Activated CD4-positive, alpha-beta memory T cell treated with anti-CD3 and anti-CD28 coated beads, Interleukin-2, amount 10 ng/mL, durations not matched to agents 7 days and 5 days (primary cell): ENCODE measurements at regions not wholly inside any gene's neighbourhood (a gene's known extent, or its start where the extent isn't known, plus 50 kb on each side); places are given as distances from the start of the nearest gene placed in this dataset.
"Not testable (repeated sequence)": the region's sequence is repeated elsewhere in the genome, so short reads cannot be mapped to it uniquely, and the experiment has no call there.

ENCODE experiments used
- CTCF ChIA-PET: fragments of 350-600 bp; sonication (Branson Sonifier 250); formaldehyde crosslinking; loops from one replicate; lab custom pipeline; 2021; ENCODE audit warnings: antibody characterized with exemption, inconsistent platforms; lab: Charles Lee
- POLR2A ChIA-PET: fragments of 350-600 bp; sonication (Branson Sonifier 250); formaldehyde crosslinking; loops from one replicate; lab custom pipeline; 2021; ENCODE audit warnings: antibody characterized with exemption; lab: Charles Lee
- DNase-seq: peaks from one replicate; pipeline ENCODE4 v3.0.0-alpha.2; 2020
- H3K27ac Mint-ChIP-seq: one replicate; pipeline ENCODE4 v1.8.0; 2021; ENCODE audit warnings: mild to moderate bottlenecking, mixed read lengths
- H3K27me3 Mint-ChIP-seq: one replicate; pipeline ENCODE4 v1.8.0; 2021; ENCODE audit warnings: mixed read lengths
- H3K36me3 Mint-ChIP-seq: one replicate; pipeline ENCODE4 v1.8.0; 2021; ENCODE audit warnings: low read depth, mixed read lengths
- H3K4me1 Mint-ChIP-seq: one replicate; pipeline ENCODE4 v1.8.0; 2021; ENCODE audit warnings: mixed read lengths
- H3K4me3 Mint-ChIP-seq: one replicate; pipeline ENCODE4 v1.8.0; 2021; ENCODE audit warnings: mild to moderate bottlenecking, mixed read lengths
- H3K9me3 Mint-ChIP-seq: one replicate; pipeline ENCODE4 v1.8.0; 2021; ENCODE audit warnings: mixed read lengths

DNA sequence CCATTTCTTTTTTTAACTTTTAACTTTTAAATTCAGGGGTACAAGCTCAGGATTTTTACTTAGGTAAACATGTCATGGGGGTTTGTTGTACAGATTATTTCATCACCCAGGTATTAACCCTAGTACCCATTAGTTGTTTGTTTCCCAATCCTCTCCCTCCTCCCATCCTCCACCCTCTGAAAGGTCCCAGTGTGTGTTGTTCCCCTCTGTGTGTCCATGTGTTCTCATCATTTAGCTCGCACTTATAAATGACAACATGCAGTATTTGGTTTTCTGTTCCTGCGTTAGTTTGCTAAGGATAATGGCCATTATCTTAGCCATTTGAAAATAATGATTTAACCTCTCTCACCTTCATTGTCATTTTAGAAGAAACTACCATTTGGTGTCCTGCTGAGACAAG is 684.9 kb downstream of the MAFB start:
- H3K36me3 Mint-ChIP-seq, H3K27ac Mint-ChIP-seq, H3K9me3 Mint-ChIP-seq, POLR2A ChIA-PET, CTCF ChIA-PET, DNase-seq, H3K4me1 Mint-ChIP-seq, H3K27me3 Mint-ChIP-seq, H3K4me3 Mint-ChIP-seq: not testable (repeated sequence)

DNA sequence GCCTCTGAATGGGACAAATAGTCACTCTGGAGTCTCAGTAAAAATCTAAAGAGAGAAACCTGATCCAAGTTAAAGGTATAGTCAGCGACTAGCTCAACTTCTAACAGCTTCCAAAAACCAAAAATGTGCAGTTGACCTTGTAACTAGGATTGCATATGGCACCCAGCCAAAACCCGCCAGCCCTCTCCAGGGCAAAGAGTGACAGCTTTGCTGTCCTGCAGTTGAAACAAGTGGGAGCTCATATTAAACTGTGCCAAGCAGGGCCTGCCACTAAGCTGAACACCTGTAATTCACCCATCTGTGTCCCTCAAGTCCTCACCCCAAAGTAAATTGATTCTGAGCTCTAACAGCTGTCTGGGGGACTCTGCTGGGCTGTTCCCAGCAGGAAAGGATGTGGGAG is 695.3 kb downstream of the MAFB start:
- Mint-ChIP-seq H3K4me1 (no peaks in the 10 kb centered on the region), H3K4me3 (no peak overlapping the region), H3K27ac (no peak overlapping the region), H3K27me3 (no peaks in the 10 kb centered on the region), H3K9me3 (no peaks in the 10 kb centered on the region), H3K36me3 (no peaks in the 10 kb centered on the region)
- ChIA-PET CTCF (no interaction called here), POLR2A (no interaction called here)
- no peak for DNase-seq

DNA sequence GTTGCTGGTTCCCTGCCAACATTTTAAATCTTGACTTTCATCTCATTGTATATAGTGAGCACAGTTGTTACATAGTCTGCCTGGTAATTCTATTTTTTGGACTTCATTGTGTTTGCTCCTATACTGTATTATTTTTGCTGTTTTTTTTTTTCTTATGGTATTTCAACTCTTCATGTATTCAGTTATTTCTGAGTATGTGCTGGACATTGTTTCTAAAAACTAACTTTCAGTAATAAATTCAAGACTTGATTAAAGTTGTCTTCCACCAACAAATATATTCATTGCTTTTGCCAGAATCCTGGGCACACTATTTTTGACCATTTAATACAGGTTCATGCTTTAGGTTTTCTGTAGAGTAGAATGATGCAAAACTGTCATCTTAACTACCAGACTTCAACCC is 698.3 kb downstream of the MAFB start:
- Mint-ChIP-seq H3K4me3 (no peak overlapping the region), H3K4me1 (no peaks in the 10 kb centered on the region), H3K36me3 (no peaks in the 10 kb centered on the region), H3K27me3 (no peaks in the 10 kb centered on the region), H3K9me3 (no peaks in the 10 kb centered on the region), H3K27ac (no peak overlapping the region)
- ChIA-PET CTCF (no interaction called here), POLR2A (no interaction called here)
- no peak for DNase-seq

DNA sequence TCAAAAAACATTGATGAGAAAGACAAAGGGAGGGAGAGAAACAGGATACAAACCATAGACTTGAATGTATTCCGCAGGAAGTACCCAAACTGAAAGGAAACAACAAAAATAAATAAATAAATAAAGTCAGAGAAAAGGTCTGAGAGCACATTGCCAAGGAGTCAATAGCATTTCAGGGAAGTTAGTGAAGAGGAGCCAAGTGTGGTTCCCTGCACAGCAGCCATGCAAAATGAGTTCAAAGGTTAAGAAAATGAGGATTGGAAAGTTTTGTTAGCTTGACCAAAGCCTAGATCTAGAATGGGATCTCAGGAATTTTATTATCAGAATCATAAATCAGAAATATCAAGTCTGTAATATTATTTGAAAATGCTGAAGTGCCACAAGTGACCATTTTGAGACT is 700.0 kb downstream of the MAFB start:
- no peak overlapping the region for H3K27ac Mint-ChIP-seq
- no peaks in the 10 kb centered on the region for H3K27me3 Mint-ChIP-seq
- CTCF ChIA-PET: no interaction called here
- DNase-seq: no peak
- H3K4me3 Mint-ChIP-seq: no peak overlapping the region
- H3K4me1 Mint-ChIP-seq: no peaks in the 10 kb centered on the region
- no peaks in the 10 kb centered on the region for H3K9me3 Mint-ChIP-seq
- POLR2A ChIA-PET: no interaction called here
- no peaks in the 10 kb centered on the region for H3K36me3 Mint-ChIP-seq

DNA sequence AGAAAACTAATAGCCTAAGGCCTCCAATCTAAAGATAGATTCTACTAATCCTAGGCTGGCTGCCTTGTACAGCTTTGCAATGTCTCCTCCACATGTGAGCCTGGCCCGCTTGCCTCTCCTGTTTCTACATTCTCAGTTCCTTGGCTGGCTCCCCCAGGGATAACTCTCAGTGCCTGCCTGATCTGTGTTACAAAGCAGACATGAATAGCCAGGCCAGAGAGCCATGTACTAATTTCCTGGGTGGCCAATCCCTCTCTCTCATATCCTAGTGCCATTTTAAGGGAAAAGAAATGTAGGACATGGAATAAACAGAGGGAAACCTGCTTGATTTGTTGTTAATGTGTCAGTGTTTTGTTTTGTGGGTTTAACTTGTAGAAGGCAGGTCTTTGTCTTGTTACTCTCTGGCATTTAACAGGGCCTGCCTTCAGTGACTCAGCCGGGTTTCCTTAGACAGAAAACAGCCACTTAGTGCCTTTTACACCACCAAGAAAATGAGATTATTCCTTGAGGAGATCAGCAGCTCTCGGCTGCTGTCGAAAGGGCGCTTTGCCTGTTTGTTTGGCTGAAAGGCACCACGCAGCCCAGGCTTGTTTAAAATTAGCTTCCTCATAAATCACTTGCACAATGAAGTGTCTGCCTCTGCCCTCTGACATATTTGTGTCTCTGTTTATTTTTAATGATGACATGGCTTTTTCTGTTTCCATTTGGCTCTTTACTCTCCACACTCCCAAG is 702.7 kb downstream of the MAFB start:
- no peaks in the 10 kb centered on the region for H3K36me3 Mint-ChIP-seq
- POLR2A ChIA-PET: no interaction called here
- no peak overlapping the region for H3K27ac Mint-ChIP-seq
- no peaks in the 10 kb centered on the region for H3K9me3 Mint-ChIP-seq
- no peaks in the 10 kb centered on the region for H3K4me1 Mint-ChIP-seq
- no peak for DNase-seq
- CTCF ChIA-PET: no interaction called here
- H3K4me3 Mint-ChIP-seq: no peak overlapping the region
- H3K27me3 Mint-ChIP-seq: no peaks in the 10 kb centered on the region

DNA sequence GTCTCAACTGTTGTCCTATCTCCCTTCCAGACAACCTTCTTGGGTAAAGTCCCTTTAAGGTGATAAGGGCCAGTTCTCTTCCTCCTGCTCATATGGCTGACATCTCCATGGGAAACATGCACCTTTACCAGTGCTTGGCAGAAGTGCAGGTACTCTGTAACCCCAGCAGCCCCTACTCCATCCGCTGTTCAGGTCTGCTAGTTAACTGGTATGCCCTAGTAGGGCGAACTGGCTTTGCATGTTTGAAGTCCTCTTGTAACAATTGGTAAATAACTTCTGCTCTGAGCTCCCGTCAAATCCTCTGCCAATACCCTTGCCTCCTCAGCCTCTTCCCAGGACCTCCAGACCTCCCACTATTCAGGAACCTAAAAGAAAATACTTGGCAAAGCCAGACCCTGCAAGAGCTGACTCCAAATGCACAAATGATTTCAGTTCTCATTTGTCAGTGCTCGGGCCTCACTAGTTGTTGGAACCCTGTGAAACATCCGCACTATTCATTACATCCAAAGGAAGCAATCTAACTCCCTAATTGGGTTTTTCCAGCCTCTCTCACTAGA is 703.7 kb downstream of the MAFB start:
- H3K27ac Mint-ChIP-seq: no peak overlapping the region

DNA sequence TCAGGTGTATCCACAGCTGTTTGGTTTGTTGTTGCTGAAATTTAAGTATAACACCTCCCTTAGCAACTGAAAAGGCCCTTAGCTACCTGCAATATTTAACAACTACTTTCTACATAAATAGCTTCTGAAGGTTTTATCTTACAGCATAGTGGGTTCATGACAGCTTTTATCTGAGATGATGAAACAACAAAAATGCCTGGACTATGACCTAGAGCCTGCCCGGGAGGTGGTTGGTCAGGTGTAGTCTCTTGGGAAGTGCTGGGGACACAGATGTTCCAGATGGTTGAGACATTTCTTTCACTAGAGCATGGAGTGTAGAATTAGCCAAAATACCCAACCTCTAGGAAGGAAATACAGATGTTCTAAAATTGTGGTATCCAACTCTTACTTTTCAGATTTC is 705.4 kb downstream of the MAFB start:
- Mint-ChIP-seq H3K9me3 (no peaks in the 10 kb centered on the region), H3K4me3 (no peak overlapping the region), H3K27ac (no peak overlapping the region), H3K27me3 (no peaks in the 10 kb centered on the region), H3K4me1 (no peaks in the 10 kb centered on the region), H3K36me3 (no peaks in the 10 kb centered on the region)
- no peak for DNase-seq
- POLR2A ChIA-PET: no interaction called here
- CTCF ChIA-PET: no interaction called here

More for the DNA sequence above, 703.7 kb downstream of the MAFB start:
- Mint-ChIP-seq H3K4me3 (no peak overlapping the region), H3K9me3 (no peaks in the 10 kb centered on the region), H3K36me3 (no peaks in the 10 kb centered on the region), H3K27me3 (no peaks in the 10 kb centered on the region), H3K4me1 (no peaks in the 10 kb centered on the region)
- DNase-seq: no peak
- CTCF ChIA-PET: no interaction called here
- POLR2A ChIA-PET: no interaction called here

DNA sequence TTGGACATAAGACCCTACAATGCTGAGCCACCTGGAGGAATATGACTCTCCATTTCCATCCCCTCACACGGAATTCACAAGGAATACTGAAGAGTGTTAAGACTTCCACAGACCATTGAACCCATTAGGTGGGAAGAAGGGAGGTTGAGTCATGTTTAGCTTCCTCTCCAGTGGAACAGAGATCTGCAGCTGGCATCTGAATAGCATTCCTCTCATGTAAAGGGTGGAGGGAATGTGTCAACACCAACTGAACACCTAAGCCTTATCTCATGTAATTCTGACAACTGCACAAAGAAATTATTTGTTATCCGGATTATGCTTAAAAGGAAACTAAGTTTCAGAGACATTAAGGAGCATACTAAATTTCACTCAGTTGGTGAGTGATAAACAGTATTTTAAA is 705.9 kb downstream of the MAFB start:
- ChIA-PET CTCF (no interaction called here), POLR2A (no interaction called here)
- Mint-ChIP-seq H3K27me3 (no peaks in the 10 kb centered on the region), H3K4me1 (no peaks in the 10 kb centered on the region), H3K9me3 (no peaks in the 10 kb centered on the region), H3K27ac (no peak overlapping the region), H3K36me3 (no peaks in the 10 kb centered on the region), H3K4me3 (no peak overlapping the region)
- no peak for DNase-seq

DNA sequence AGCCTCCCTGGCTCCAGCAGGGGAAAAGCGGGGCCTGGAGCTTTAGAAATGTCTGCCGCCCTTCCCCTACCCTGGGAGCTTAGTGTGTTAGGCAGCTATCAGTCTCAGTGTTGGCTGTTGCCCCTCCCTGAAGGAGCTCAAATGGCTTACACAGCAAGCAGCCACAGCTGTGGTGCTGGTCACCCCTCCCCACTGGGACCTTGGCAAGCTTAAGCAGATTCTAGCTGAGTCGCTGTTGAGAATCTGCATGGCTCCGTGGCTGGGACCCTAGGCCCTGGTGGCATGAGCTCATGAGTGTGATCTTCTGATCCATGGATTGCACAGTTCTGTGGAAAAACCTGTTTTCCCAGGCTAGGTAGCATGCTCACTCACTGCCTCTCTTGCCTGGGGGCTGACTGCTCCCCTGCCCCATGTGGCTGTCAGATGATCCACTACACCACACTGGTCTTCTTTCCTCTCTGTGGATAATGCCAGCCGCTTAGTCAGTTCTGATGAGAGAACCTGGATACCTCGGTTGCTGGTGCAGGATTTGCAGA is 714.0 kb downstream of the MAFB start:
- DNase-seq: no peak
- H3K27me3 Mint-ChIP-seq: no peaks in the 10 kb centered on the region
- no peaks in the 10 kb centered on the region for H3K36me3 Mint-ChIP-seq
- H3K4me1 Mint-ChIP-seq: no peaks in the 10 kb centered on the region
- POLR2A ChIA-PET: no interaction called here
- no peak overlapping the region for H3K27ac Mint-ChIP-seq
- no peak overlapping the region for H3K4me3 Mint-ChIP-seq
- peaks cover 10% of the 10 kb centered on the region for H3K9me3 Mint-ChIP-seq
- CTCF ChIA-PET: no interaction called here

DNA sequence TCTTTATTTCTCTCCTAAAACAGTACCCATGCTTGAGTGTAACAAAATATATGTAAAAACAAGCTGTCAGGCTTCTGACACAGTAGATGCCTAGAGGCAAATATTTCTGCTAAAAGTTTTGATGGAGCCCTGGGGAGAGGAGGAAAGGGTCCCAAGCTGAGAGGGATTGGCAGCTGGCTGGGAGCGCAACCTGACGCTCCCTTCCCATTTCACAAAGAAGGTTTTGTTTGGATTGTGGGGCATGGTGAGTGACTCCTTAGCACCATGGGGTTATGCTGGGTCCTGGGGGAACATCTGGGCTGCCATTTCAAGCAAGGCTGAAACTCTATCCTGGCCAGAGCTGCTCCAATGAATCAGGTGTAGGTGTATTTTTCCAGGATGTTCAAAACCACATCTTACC is 720.5 kb downstream of the MAFB start:
- H3K36me3 Mint-ChIP-seq: no peaks in the 10 kb centered on the region
- CTCF ChIA-PET: no interaction called here

DNA sequence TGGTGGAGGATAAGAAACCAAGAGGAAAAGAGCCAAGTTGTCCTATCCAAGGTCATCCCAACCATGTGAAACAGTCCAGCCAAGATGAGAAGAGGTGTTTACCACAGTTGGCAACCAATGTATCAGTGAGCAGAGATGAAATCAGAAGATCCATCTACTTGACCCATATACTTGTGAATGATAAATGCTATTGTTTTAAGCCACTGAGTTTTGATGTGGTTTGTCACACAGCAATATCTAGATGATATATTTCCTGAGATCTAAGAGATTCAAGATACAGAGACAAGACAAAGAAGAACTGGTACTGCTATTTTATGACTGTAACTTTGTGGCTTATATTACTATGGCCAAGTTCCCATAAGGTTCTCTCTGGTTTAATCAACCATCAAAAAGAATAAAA is 721.2 kb downstream of the MAFB start:
- Mint-ChIP-seq H3K36me3 (no peaks in the 10 kb centered on the region), H3K9me3 (peaks cover 10% of the 10 kb centered on the region), H3K4me1 (no peaks in the 10 kb centered on the region), H3K27ac (no peak overlapping the region), H3K4me3 (no peak overlapping the region), H3K27me3 (no peaks in the 10 kb centered on the region)
- no peak for DNase-seq
- ChIA-PET POLR2A (no interaction called here), CTCF (no interaction called here)

More for the DNA sequence above, 720.5 kb downstream of the MAFB start:
- Mint-ChIP-seq H3K27me3 (no peaks in the 10 kb centered on the region), H3K27ac (no peak overlapping the region), H3K9me3 (peaks cover 10% of the 10 kb centered on the region), H3K4me1 (no peaks in the 10 kb centered on the region), H3K4me3 (no peak overlapping the region)
- POLR2A ChIA-PET: no interaction called here
- no peak for DNase-seq

DNA sequence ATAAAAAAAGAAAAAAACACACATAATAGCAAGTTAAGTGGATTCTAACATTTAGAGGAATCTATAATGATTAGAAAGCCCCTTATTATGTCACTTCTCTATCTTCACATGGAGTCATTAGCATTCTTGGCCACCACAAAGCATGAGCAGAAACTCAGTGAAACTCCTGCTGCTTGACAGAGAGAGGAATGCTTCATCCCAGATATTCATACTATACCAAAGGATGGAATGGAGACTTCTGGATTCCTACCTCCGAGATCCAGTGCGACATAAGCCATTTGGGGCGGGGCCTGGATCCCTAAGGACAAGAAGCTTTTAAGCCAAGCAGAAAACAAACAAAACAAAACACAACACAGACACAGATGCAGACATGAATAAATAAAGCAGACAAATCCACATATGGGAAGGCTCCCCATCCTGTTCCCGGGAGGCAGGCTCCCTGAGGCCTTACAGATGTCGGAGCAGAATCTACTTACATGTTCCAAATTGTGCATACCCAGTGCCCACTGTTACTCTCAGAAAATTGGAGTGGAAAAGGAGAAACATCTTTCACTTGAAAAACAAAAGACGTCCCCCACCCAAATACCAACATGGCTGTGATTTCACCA is 727.3 kb downstream of the MAFB start:
- Mint-ChIP-seq H3K27me3 (no peaks in the 10 kb centered on the region), H3K4me1 (no peaks in the 10 kb centered on the region), H3K4me3 (no peak overlapping the region), H3K27ac (no peak overlapping the region), H3K36me3 (no peaks in the 10 kb centered on the region), H3K9me3 (no peaks in the 10 kb centered on the region)
- POLR2A ChIA-PET: no interaction called here
- DNase-seq: no peak
- CTCF ChIA-PET: no interaction called here

DNA sequence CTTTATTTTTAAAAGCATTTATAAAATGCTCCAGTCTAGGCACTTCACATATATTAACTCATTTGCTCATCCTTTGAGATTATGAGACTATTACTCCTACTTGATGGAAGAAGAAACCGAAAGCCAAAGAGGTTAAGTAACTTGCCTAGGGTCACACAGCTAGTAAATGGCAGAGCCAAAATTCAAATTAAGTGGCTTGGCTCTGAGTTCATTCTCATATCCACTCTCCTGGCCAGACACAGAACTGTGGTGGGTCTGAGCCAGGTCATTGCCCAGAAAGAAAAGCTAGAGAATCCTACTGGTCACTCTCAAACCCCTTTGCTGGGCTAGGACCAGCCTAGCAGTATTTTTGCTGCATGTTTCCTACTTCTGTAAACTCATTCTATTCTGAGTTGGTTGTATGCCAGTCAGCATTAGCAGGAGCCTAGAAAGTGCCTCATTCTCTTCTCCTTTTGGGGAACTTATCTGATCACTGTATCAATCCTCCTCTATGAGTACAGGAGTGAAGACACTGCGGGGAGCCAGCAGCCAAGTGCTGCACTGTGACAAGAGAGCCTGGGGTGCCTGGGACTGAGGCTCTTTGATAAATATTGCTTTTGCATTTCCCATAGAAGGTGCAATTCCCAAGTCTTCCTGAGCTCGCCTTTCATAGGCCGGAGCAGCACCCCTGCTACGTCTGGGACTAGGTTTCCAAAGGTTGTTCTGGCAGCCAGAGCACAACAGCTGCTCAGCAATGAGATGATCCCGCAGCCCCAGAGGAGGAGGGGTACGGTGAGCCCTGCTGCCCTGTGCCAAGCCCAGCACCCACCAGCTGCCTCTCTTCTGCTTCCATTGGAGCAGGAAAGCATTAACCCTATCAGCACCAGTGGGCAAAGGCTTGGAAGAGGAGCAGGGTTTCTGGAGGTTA is 728.3 kb downstream of the MAFB start:
- POLR2A ChIA-PET: no interaction called here
- H3K9me3 Mint-ChIP-seq: no peaks in the 10 kb centered on the region

More for the DNA sequence above, 728.3 kb downstream of the MAFB start:
- DNase-seq: no peak
- H3K27ac Mint-ChIP-seq: no peak overlapping the region
- H3K27me3 Mint-ChIP-seq: no peaks in the 10 kb centered on the region
- CTCF ChIA-PET: no interaction called here
- H3K4me1 Mint-ChIP-seq: no peaks in the 10 kb centered on the region
- no peak overlapping the region for H3K4me3 Mint-ChIP-seq
- H3K36me3 Mint-ChIP-seq: no peaks in the 10 kb centered on the region
